Endothelial cell (in vitro differentiated cells): ENCODE measurements at regions not wholly inside any gene's neighbourhood (a gene's known extent, or its start where the extent isn't known, plus 50 kb on each side); places are given as distances from the start of the nearest gene placed in this dataset.

Experiments used
- DNase-seq: peaks from one replicate; pipeline ENCODE4 v3.0.0; 2021; ENCODE audit warnings: low spot score
- H3K27ac Mint-ChIP-seq: one replicate; pipeline ENCODE4 v1.8.0; 2021; ENCODE audit warnings: mixed read lengths, inconsistent platforms; ENCODE audit not compliant: unreplicated experiment
- H3K27me3 Mint-ChIP-seq: one replicate; pipeline ENCODE4 v1.8.0; 2021; ENCODE audit warnings: mild to moderate bottlenecking, moderate library complexity, mixed read lengths, inconsistent platforms; ENCODE audit not compliant: unreplicated experiment
- H3K36me3 Mint-ChIP-seq: one replicate; pipeline ENCODE4 v1.8.0; 2021; ENCODE audit warnings: mild to moderate bottlenecking, low read depth, mixed read lengths, inconsistent platforms; ENCODE audit not compliant: unreplicated experiment
- H3K4me1 Mint-ChIP-seq: one replicate; pipeline ENCODE4 v1.8.0; 2021; ENCODE audit warnings: mild to moderate bottlenecking, mixed read lengths, inconsistent platforms; ENCODE audit not compliant: unreplicated experiment
- H3K4me3 Mint-ChIP-seq: one replicate; pipeline ENCODE4 v1.8.0; 2021; ENCODE audit warnings: mild to moderate bottlenecking, mixed read lengths, inconsistent platforms; ENCODE audit not compliant: unreplicated experiment
- H3K9me3 Mint-ChIP-seq: one replicate; pipeline ENCODE4 v1.8.0; 2021; ENCODE audit warnings: mixed read lengths, inconsistent platforms; ENCODE audit not compliant: unreplicated experiment
- TF ChIP-seq, protein P1 (sequence below): fragments of 200-600 bp; sonication (generic); IDR thresholded peaks from one replicate; pipeline ENCODE4 v1.5.0; 2021; ENCODE audit warnings: antibody characterized with exemption; ENCODE audit not compliant: unreplicated experiment

DNA sequence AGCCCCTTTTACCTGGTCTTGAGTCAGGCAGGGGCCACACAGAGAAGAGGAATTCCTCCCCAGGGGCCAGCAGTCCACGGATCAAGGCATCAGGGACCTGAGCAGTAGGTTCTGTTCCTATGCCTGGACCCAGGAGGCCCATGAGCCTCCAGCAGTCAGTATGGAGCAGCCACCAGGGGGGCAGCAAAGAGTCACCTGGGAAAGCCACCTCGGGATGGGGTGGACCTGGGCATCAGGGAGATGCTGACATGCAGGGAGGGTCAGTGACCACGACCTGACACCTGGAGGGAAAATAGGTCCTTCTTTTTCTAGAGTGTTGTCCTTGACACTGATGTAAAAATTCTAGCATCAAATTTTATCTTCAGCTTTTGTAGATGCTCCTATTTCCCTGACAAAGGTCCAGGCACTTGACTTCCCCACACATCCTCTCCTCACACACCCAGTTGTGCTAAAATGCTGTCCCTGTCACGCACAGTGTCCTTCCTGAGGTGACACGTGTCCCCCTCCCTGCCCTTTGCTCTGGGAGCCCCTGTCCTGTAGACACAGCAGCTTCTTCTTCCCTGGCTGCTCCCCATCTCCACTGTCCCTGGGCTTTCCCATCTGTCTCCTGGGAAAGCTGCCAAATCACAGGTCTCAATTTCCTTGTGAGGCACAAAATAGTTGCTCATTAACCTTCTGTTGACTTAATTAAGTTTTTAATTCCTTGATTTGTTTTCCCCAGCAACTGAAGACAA, 70.0 kb upstream of the IGLL5 start:
- Mint-ChIP-seq H3K9me3 (no peaks in the 10 kb centered on the region), H3K27me3 (peaks cover 3% of the 10 kb centered on the region), H3K4me1 (peaks cover 7% of the 10 kb centered on the region), H3K36me3 (no peaks in the 10 kb centered on the region), H3K4me3 (no peak overlapping the region), H3K27ac (no peak overlapping the region)
- no peak for DNase-seq
- TF ChIP-seq, protein P1, sequence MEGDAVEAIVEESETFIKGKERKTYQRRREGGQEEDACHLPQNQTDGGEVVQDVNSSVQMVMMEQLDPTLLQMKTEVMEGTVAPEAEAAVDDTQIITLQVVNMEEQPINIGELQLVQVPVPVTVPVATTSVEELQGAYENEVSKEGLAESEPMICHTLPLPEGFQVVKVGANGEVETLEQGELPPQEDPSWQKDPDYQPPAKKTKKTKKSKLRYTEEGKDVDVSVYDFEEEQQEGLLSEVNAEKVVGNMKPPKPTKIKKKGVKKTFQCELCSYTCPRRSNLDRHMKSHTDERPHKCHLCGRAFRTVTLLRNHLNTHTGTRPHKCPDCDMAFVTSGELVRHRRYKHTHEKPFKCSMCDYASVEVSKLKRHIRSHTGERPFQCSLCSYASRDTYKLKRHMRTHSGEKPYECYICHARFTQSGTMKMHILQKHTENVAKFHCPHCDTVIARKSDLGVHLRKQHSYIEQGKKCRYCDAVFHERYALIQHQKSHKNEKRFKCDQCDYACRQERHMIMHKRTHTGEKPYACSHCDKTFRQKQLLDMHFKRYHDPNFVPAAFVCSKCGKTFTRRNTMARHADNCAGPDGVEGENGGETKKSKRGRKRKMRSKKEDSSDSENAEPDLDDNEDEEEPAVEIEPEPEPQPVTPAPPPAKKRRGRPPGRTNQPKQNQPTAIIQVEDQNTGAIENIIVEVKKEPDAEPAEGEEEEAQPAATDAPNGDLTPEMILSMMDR, result no peak

DNA sequence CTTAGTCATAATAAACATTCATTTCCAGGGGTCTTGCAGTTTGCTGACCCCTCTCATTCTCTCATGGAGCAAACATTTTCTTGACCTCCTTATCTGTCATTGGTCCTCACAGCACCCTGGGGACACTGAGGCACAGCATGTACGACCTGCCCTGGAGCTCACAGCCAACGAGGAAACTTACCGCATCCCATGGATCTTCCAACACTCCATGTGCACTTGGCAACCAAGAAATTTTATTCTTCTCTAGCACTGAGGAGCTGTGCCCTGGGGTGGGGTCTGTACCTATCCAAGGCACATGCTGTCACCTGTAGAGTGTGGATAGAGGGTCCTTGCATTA, 69.4 kb upstream of the IGLL5 start:
- Mint-ChIP-seq H3K27ac (no peak overlapping the region), H3K36me3 (no peaks in the 10 kb centered on the region), H3K4me1 (peaks cover 12% of the 10 kb centered on the region), H3K4me3 (no peak overlapping the region), H3K27me3 (peaks cover 3% of the 10 kb centered on the region), H3K9me3 (no peaks in the 10 kb centered on the region)
- TF ChIP-seq, protein P1, result no peak
- DNase-seq, result no peak

DNA sequence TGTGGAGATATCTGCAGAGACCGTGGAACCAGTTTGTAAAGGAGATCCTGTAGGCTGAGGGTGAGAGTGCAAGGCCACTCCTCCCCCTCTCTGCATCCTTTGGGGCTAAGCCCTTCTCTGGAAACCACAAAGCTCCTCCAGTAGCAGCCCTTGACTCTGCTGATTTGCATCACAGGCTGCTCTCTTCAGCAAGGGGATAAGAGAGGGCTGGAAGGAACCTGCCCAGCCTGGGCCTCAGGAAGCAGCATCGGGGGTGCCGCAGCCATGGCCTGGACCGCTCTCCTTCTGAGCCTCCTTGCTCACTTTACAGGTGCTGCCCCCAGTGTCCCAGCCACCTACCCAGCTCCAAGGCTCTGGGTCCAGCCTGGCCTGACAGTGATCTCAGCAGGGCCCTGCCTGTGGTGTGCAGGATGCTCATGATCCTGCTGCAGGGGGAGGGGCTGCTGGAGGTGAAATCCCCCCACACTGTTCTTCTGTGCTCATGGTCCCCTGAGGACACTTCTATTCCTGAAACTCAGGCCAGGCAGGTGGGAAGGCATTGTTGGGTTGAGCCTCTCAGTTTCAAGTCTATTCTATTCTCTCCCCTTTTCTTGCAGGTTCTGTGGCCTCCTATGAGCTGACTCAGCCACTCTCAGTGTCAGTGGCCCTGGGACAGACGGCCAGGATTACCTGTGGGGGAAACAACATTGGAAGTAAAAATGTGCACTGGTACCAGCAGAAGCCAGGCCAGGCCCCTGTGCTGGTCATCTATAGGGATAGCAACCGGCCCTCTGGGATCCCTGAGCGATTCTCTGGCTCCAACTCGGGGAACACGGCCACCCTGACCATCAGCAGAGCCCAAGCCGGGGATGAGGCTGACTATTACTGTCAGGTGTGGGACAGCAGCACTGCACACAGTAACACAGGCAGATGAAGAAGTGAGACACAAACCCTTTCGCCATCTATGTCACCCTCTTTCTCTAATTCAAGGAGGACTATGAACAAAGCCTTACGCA, 68.5 kb upstream of the IGLL5 start:
- Mint-ChIP-seq H3K4me3 (no peak overlapping the region), H3K27me3 (peaks cover 5% of the 10 kb centered on the region)

DNA sequence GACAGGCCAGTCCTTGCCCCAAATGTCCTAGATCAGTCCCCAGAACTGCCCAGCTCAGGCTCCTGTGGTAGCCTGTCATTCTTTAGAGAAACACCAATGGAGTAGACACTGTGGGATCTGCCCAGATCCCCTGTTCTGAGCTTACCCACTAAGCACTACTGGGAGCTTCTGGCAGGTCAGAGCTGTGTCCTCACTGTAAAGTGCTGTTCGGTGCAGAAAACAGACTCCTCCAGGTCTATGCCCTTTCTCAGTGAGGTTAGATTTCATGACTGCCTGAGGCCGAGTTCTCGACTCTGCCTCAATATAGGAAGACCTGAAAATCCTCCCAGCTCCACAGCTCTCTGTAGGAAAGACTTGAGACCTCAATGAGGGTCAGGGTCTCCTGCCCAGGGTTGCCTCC, 67.5 kb upstream of the IGLL5 start:
- Mint-ChIP-seq H3K4me3 (no peak overlapping the region), H3K9me3 (no peaks in the 10 kb centered on the region), H3K27me3 (peaks cover 5% of the 10 kb centered on the region), H3K27ac (no peak overlapping the region), H3K4me1 (peaks cover 19% of the 10 kb centered on the region), H3K36me3 (no peaks in the 10 kb centered on the region)
- DNase-seq, result no peak
- TF ChIP-seq, protein P1, result no peak

More for the DNA sequence above, 68.5 kb upstream of the IGLL5 start:
- H3K27ac Mint-ChIP-seq, result no peak overlapping the region
- DNase-seq, result no peak
- TF ChIP-seq, protein P1, result no peak
- no peaks in the 10 kb centered on the region for H3K36me3 Mint-ChIP-seq
- peaks cover 20% of the 10 kb centered on the region for H3K4me1 Mint-ChIP-seq
- no peaks in the 10 kb centered on the region for H3K9me3 Mint-ChIP-seq

DNA sequence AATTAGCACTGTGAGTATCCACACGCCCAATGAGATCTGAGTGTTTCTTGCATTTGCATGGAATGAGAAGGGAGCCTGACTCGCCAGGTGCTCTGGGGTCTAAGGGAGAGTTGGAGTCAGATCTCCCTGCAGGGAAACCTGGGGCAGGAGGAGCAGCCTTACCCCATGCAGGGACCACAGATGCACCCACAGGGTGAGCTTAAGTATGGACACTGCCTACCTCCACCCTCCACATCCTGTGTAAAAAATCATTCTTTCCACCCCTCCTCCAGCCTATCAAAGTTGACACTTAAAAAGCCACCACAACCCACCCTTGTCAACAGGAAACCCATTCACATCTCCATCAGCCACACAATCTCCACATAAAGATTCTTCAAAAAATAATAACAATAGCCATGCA, 67.0 kb upstream of the IGLL5 start:
- DNase-seq, result no peak
- H3K4me3 Mint-ChIP-seq, result no peak overlapping the region
- no peak overlapping the region for H3K27ac Mint-ChIP-seq
- TF ChIP-seq, protein P1, result no peak
- H3K27me3 Mint-ChIP-seq, result peaks cover 5% of the 10 kb centered on the region
- no peaks in the 10 kb centered on the region for H3K36me3 Mint-ChIP-seq
- no peaks in the 10 kb centered on the region for H3K9me3 Mint-ChIP-seq
- H3K4me1 Mint-ChIP-seq, result peaks cover 24% of the 10 kb centered on the region
